ENCODE measurements at regions not wholly inside any gene's neighbourhood (a gene's known extent, or its start where the extent isn't known, plus 50 kb on each side); places are given as distances from the start of the nearest gene placed in this dataset.

DNA sequence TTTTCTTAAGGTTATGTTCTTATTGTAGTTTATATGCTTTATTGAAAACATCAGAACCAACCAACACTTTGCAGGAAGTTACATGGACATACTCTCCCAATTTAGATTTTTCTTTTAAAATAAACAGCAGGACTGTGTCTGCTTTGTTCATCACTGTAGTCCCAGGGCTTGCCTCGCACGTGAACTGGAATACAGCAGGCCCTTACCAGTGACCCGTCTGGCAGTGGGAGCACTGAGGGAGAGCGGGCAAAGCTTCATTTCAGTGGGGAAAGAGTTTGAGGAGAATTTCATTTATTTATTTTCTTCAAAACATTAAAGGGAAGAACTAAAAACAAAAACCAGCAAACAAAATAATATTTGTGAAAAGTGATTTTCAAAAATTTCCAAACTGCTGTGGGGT lies 230.8 kb downstream of the PAX1 start:
- DNase-seq, result no peak

DNA sequence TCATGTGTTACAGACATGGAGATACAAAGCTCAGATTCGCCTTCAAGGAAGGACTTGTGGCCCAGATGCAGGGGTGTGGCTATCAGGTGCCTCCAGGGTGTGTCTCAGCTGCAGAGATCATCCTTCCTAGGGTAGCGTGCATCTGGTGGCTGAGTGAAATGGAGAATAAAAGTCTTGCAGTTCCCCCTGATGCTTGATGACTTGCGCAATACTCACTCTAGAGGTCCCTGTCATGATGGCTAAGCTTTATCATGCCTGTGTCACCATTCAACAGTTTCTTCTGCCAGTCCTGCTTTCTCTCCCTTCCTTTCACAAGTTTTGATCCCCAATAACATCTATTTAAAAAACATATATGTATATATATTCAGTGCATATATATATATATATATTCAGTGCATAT lies 228.1 kb downstream of the PAX1 start:
- no peak for DNase-seq

DNA sequence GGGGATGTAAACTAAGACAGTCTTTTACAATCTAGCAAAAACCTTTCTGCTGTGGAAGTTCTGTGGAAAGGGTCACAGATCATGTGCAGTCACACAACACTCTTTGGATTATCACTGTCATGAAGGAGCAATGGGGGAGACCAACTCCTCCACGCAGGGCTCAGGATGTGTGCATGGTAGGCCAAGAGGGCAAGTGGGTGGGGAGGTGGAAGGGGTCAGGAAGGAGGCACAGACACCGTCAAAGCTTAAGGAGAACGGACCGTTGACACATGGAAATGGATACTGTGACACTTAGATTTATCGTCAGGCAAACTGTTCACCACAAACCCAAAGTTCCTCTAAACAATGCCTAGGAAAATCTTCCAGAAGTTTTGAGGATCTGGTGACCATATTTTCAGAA lies 215.8 kb downstream of the PAX1 start:
- no peak for DNase-seq

DNA sequence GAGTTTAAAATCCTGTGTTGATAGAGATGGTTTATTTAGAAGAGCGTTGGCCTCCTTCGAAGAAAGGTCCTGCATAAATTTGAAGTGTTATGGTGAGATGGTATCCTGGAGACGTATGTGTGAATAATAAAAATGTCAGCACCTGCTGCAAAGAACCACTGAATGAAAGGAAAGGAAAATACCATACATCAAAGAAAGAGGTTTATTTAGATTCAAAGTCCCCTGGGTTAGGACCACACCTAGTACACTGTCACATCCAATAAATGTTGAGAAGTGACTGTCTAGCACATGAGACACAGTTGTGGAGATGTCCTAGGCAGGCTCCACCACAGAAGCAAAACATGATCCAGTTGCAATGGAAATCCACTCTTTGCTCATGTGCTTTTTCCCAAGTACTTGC lies 214.7 kb downstream of the PAX1 start:
- DNase-seq, result no peak

DNA sequence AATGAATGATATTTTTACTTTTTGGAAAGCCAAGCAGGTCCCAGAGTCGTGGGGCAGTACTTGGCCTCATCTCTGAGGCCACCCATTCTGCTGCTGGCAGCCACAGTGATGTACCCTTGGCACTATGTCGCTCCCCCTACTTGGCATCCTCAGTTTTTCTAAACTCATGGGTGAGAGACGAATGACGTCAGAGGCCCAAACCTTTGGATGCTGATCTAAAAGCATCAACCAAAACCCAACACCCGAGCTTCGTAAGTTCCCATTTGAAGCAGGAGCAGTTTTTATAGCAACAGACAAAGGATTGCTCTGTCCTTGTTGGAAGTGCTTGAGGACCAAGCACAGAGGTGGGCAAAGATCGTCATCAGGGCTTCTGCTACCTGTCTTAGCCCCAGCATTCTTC lies 212.9 kb downstream of the PAX1 start:
- DNase-seq, result no peak

DNA sequence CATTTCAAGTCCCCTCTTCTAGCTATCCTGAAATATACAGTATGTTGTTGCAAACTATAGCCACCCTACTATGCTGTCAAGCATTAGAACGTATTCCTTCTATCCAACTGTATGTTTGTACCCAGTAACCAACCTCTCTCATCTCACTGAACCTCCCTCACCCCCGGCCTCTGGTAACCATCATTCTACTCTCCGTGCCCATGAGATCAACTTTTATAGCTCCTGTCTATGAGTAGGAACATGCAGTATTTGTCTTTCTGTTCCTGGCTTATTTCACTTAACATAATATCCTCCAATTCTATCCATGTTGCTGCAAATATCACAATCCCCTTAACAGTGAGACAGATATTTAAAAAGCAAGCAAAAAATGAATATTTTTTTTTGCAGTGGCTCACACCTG lies 196.9 kb downstream of the PAX1 start:
- DNase-seq, result no peak

DNA sequence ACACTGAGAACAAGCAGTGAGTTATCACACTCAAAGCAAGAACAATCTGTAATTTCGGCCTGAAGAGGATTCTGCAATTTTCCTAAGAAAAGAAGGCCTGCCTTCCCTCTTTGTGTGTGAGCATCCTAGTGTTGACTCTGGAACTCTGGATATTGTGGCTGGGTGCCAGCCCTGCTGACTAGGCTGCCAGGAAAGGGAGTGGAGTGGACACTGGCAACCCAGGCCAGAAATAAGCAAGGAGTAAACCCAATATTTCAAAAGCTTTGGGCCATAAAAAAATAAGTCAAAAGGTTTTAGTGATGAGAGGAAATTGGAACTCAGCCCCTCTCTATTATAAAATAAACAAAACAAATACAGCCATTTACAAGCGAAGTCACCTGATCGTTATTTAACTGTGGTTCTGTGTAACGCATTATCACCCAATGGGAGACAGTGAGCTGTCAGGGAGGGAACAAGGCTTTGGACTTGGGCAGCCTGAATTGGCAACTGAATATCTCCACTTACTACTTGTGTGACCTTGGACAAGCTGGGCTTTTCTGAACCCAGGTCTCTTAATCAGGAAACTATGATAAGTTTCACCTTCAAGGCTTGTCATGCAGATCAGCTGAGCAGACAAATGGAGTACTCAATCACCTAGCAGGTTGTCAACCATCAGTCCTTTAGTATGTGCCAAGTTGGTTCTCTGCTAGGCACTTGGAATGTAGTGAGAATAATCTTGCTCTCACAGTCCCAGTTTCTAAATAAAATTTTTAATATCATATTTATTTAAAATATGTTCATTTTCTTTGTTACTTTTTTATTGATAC lies 196.2 kb downstream of the PAX1 start:
- DNase-seq, result no peak

DNA sequence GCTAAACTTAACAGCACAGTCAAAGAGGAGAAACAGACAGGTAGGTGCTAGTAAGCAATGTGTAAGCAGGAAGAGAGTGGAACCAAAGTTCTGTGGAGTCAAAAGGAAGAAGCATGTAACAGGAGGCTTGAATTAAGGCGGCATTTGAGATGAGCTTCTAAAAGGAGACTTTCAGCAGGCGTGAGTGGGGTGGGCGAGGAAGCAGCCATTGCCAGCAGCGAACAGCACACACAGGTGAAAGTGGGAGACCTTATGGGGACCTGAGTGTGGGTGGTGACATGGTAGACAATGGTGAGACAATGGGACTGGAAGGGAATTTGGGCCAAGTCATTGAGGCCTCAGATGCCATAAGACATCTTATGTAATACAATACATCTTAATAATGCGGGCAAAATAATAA lies 195.0 kb downstream of the PAX1 start:
- no peak for DNase-seq

DNA sequence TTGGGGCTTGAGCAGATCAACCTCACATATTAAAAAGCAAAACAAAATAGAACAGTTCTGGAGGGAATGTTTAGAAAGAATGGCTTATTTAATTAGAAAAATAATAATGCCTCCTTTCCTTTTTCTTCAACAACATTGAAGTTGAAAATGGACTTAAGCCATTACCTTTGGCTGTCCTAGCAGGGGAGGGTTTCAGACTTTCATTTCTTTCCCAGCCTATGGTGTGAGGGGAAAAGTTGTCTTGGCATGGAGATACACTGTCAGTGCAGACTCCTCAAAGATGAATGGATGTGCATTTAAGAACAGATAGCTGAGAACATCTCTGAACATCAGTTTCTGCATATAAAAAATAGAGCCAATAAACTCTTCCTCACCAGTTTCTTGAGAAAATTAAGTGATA lies 169.5 kb downstream of the PAX1 start:
- no peak for DNase-seq

DNA sequence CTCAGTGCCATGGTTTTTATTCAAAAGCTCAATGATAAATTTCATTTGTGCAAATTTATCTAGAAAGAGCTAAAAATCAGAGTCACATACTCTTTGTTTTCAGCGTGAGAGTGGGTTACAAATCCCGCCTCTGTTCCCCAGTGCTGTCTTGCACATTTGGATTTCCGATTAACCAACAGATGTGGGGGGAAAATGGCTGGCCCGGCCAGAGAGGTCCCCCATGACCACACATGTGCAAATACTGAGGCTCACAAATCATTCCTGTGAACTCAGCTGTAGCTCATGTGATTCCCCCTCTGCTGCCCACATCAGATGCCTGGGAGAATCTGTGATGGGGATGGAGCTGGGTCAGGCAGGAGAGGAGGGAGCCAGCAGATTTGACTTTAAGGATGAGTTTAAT lies 168.7 kb downstream of the PAX1 start:
- no peak for DNase-seq

DNA sequence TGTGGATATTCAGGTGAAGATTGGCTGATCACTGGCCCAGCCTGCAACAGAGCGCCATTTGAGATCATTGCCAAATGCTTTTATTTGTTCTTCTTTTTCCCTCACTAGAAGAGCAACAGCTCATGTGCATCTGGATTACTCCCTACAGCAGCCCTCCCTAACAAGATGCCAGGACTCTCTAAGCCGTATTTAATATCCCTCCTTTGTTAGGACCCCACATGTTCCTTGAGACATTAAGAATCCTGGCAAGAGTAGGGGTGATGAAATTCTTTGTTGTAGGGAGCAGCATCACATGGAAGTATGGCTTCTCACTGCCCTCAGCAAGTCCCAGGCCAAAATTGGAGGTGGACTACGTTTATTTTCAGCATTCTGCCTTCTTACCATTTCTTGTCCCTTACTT lies 167.8 kb downstream of the PAX1 start:
- DNase-seq, result no peak

DNA sequence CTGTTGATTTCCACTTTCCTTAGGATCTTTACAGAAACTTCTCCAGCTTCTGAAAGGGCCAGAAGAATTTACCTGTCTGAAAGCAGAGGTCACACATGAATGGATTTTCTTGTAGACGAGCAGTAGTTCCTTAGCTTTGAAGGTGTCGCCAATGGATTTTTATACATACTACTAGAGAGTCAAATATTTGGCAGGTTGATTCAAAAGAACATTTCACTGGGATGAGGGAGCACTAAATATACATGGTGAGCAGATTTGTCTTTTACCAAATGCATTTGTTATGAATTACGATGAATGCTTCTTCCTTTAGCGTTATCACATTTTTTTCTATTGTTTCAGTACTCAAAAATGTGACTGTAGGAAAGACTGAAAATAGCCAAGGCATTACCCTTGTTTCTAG lies 162.3 kb downstream of the PAX1 start:
- DNase-seq, result no peak

DNA sequence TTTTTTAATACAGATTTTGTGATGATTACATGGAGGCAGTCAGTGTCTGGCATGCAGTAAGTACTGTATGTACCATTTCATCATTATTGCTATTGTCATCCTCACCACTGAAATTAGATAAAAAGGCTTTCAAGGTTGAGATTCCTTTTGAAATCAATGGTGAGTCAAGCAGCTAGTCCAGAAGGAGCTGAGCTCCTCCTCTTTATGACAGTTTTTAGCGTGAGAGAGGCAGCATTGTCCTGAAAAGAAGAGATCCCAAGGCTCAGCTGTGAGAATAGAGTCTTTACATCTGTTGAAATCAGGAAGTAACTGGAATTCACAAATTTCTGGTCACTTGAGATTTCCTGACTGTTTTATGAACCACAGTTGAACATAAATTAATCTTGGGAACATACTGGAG lies 161.9 kb downstream of the PAX1 start:
- DNase-seq, result no peak

DNA sequence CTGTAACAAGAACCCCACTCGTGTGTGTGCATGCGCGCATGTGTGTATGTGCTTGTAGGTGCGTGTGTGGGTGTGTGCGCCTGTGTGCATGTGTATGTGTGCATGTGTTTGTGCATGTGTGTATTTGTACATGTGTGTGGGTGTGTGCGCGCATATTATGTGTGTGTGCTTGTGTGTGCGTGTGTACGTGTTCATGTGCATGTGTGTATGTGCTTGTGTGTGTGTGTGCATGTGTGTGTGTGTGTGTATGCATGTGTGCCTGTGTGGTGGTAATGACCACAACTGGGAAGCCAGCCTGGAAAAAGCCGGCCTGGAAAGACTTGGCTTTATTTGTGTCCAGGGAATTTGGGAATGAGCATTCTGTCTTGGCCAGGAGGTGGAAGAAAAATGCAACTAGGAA lies 157.5 kb downstream of the PAX1 start:
- no peak for DNase-seq

DNA sequence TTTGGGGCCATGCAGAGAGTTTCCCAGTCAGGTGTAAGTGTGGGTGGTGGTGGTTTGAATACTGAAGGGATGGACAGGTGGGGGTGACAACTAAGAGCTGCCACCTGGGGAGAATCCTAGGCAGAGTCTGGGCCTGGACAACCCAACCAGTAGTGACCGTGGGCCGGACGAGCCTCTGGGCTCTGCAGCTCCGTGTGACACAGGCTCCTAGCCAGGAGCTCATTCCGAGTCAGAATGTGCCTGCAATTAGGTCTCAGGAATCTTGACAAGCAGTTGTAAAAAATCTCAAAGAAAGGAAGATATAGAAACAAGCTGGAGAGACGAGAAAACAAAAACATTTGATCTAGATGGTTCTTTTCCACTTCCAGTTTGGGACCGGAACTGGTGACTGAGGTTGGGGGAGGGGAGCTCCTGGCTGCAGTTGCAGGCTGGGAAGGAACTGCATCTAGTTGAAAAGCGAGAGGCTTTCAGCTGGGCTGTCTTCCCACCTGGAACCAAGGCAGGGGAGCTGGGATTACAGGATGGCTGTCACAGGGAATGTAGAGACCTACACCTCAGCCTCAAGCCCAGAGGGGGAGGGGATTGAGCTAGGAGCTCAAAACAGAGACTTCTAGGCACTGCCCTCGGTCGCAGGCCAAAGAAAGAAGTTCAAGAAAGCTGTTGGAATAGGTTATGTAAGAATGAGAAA lies 156.9 kb downstream of the PAX1 start:
- no peak for DNase-seq

DNA sequence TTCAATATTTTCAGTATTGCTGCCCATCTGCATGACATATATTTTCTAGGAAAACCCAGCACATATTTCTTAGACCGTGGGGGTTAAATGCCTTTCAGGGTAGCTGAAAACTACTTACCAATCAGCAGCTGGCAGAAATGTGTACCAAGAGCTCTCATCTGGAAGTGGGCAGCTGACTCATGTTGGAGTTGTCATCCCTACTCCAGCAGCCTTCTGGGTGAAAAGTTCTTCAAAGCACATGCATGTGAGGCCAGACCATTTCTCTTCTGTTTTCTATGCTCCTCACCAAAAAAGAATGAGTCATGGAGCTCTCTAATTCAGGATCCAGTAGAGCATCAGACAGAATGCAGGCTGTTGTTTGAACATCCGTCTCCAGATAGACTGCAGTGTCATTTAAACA lies 135.5 kb downstream of the PAX1 start:
- DNase-seq, result no peak

DNA sequence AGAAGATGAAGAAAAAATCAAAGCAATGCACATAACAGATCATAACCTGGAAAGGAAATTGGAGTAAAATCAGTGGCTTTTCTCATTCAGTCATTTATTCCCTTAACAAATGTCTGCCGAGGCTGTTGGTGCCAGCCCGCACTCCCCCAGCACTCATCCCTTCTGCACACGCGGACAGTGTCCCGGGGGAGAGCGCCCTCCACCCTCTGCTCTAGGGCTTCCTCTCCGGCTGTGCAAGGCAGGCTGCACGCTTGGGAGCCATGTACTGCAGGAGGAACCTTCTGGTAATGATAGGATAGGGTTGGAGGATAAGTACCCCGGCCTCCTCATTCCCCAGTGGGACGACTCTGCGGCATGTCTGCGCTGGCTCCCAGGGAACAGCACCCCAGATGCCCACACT lies 134.5 kb downstream of the PAX1 start:
- DNase-seq, result no peak

DNA sequence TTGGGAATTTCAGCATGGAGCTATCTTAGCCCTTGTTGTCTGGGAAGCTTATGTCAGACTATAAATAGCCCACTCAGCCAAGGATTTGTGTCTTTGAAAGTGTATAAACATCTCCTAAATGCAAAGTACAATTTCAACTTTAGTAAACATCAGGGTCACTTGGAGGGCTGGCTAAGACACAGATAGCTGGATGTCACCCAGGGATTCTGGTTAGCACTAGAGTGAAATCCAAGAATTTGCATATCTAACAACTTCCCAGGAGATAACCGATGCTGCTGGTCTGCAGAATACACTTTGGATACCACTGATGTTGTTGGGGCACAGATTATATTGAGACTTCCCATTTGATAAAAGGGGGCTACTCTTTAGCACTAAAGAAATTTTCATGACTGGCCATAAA lies 130.9 kb downstream of the PAX1 start:
- no peak for DNase-seq

DNA sequence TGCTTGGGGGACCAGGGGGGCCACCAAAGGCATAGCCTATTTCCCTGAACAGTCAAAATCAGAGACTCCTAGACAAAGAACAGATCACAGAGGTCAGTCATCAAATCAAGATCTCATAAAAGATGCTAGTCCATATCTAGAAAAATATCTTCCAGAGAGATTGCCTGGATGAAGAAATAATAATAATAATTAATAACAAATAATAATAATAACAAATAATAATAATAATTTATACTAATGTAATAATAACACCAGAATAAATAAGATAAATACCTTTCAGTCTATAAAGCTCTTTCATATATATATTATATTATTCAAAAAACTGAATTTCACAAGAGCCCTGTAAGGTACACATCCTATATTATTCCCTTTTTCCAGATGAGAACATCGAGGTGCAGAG lies 129.6 kb downstream of the PAX1 start:
- no peak for DNase-seq

DNA sequence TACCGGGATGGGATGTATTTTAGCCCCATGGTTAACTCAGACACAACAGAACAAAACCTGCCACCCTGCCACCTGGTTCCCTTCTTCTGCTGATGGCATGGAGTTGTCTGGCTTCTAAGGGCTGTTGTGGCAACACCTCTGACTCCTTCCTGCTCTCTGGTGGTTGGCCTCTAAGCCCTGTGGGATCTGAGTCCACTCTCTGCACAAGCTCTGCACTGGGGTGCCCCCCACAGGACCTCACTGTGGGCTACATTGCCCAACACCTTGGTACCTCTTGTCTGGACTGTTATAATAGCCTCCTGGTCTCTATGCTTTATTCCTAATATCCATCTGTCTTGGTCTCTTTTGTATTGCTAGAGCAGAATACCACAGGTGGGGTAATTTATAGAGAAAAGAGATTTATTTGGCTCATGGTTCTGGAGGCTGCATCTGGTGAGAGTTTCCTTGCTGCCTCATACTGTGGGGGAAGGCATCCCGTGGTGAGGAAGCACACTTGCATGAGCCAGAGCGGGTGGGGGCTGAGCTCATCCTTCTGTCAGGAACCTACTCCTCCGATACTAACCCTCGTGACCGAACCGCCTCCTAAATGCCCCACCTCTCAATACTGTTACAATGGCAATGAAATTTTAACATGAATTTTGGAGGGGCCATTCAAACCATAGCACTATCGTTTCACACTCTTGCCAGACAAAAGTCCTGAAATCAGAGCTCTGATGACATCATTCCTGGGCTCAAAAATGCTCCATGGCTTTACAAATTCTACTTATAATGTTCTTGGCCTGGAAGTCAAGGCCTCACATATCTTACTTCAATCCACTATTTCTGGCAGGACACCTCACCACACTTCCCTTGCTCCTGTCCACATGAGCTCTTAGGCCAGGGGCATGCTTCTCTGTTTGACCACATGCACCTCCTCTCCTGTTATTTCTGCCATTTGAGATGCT lies 127.2 kb downstream of the PAX1 start:
- DNase-seq, result no peak

DNA sequence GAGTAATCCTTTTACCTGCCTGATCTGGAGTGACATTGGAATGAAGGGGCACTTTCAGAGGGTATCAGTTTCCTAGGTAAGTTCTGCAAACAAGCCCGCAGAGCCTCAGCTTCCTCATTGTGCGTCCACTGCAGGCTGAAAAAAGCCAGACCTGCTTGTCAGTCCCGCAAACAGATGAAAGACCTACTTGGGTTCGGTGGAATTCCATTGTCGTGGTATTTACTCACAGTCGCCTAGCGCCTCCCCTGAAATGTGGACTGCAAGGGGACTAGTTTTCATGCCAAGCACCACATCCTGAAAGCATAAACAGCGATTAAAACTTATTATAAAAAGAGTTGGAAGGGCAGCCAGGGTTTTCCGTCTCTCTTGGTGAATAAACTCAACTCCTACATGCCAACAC lies 121.5 kb downstream of the PAX1 start:
- DNase-seq, result no peak

DNA sequence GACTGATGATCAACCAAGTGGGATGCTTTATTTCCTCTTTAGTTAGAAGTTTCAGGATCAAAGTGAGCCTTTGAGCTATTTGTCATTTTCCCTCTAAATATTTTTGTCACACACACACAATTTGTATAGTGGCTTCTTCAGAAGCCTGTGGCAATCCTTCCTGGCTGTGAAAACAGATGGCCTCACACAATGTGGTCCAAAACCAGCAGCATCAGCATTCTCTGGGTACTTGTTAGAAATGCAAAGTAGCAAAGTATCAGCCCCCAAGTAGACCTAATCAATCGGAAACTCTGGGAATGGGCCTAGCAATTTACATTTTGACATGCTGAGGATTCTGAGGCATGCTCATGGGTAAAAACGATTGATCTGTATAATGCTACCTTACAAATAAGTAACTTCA lies 115.9 kb downstream of the PAX1 start:
- no peak for DNase-seq

DNA sequence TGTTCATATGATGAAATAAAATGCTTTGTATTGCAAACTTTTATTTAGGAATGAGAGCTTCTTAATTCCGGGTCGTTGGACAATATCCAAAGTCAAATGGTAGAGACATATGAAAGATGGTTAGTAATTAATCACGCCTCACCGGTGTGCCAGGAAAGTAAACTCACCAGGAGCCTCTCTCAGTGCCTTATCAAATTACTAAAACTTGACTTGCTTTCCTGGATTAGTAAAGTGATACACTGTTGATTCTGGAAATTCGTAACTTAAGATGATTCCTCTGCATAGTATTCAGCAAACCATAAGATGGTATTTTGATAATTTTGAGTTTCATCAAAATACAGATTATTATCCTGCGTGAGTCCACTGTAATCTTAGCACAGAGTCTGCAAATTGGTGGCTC lies 115.2 kb downstream of the PAX1 start:
- no peak for DNase-seq

DNA sequence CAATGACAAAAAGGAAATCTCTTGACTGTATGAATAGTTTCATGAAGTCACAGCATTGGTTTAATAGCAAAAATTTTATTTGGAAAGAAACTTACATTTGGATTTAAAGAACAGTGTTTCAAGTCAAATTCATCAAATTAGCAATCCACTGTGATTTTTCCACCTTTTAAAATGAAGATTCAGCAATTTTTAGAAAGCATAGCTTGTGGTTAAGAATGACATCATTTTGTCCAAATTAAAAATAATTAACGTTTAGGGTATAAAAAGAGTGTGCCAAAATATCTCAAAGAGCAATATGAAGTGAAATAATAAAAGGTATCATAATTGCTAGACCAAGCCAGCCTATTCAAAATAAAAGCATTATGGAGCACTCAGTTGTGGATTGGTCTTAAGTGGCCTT lies 114.6 kb downstream of the PAX1 start:
- DNase-seq, result no peak
